ENCODE measurements at regions not wholly inside any gene's neighbourhood (a gene's known extent, or its start where the extent isn't known, plus 50 kb on each side); places are given as distances from the start of the nearest gene placed in this dataset.

DNA sequence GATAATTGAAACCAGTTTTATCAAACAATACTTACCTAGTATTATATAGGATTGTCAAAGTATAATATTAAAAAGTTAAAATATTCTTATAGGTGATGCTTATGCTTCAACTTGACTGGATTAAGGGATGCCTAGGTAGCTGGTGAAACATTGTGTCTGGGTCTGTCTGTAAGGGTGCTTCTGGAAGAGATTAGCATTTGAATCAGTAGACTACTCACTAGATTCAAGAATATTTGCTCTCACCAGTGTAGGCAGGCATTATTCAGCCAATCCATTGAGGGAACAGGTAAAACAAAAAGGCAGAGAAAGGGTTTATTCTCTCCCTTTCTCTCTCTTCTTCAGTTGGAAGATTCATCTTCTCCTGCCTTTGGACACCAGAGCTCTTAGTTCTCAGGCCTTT lies 486.8 kb upstream of the GOLIM4 start:
- TF ChIP-seq, protein P1, sequence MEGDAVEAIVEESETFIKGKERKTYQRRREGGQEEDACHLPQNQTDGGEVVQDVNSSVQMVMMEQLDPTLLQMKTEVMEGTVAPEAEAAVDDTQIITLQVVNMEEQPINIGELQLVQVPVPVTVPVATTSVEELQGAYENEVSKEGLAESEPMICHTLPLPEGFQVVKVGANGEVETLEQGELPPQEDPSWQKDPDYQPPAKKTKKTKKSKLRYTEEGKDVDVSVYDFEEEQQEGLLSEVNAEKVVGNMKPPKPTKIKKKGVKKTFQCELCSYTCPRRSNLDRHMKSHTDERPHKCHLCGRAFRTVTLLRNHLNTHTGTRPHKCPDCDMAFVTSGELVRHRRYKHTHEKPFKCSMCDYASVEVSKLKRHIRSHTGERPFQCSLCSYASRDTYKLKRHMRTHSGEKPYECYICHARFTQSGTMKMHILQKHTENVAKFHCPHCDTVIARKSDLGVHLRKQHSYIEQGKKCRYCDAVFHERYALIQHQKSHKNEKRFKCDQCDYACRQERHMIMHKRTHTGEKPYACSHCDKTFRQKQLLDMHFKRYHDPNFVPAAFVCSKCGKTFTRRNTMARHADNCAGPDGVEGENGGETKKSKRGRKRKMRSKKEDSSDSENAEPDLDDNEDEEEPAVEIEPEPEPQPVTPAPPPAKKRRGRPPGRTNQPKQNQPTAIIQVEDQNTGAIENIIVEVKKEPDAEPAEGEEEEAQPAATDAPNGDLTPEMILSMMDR (IDR thresholded peaks at IDR 0.05), result no peak
- no peak for TF ChIP-seq POLR2A (IDR thresholded peaks at IDR 0.05)

Measured in thyroid gland (tissue), 4 donors.